GM23338 (cell line): ENCODE measurements at regions not wholly inside any gene's neighbourhood (a gene's known extent, or its start where the extent isn't known, plus 50 kb on each side); places are given as distances from the start of the nearest gene placed in this dataset.
"Not testable (repeated sequence)": the region's sequence is repeated elsewhere in the genome, so short reads cannot be mapped to it uniquely, and the experiment has no call there.

Experiments
- EZH2 ChIP-seq: fragments of 200-600 bp; sonication (generic); IDR thresholded peaks from one replicate; pipeline ENCODE4 v1.8.0; 2017; ENCODE audit warnings: antibody characterized with exemption, mild to moderate bottlenecking, low read depth; ENCODE audit not compliant: unreplicated experiment
- EZH2phosphoT487 ChIP-seq: fragments of 200-600 bp; sonication (generic); IDR thresholded peaks from one replicate; pipeline ENCODE4 v1.8.1; 2018; ENCODE audit warnings: antibody characterized with exemption; ENCODE audit not compliant: unreplicated experiment
- JUNB ChIP-seq: IDR thresholded peaks from one replicate; pipeline ENCODE4 v1.6.1; 2016; ENCODE audit warnings: antibody characterized with exemption; ENCODE audit not compliant: unreplicated experiment
- NANOG ChIP-seq: IDR thresholded peaks from 2 replicates; pipeline ENCODE4 v1.6.1; 2016; ENCODE audit warnings: antibody characterized with exemption, borderline replicate concordance
- POLR2AphosphoS5 ChIP-seq: IDR thresholded peaks from 2 replicates; pipeline ENCODE4 v1.6.1; 2016; ENCODE audit warnings: antibody characterized with exemption, low read depth
- ZNF331 ChIP-seq: fragments of 250-450 bp; sonication (Bioruptor Pico); IDR thresholded peaks from 2 replicates; pipeline ENCODE4 v1.5.0; 2020; ENCODE audit warnings: low read depth, mild to moderate bottlenecking, moderate library complexity
- TF ChIP-seq, protein P1 (sequence below), 2 experiments: fragments of 200-600 bp in 1 of 2; sonication (generic) in 1 of 2; conservative IDR thresholded peaks; 2 replicates each; pipeline versions ENCODE4 v1.5.1 to v1.6.1; 2016 to 2017; ENCODE audit warnings: antibody characterized with exemption in 2 of 2, low read depth in 2 of 2, mild to moderate bottlenecking in 2 of 2, moderate library complexity in 1 of 2
- TF ChIP-seq, protein P2 (sequence below): IDR thresholded peaks from one replicate; pipeline ENCODE4 v1.6.1; 2018; ENCODE audit warnings: antibody characterized with exemption; ENCODE audit not compliant: unreplicated experiment

DNA sequence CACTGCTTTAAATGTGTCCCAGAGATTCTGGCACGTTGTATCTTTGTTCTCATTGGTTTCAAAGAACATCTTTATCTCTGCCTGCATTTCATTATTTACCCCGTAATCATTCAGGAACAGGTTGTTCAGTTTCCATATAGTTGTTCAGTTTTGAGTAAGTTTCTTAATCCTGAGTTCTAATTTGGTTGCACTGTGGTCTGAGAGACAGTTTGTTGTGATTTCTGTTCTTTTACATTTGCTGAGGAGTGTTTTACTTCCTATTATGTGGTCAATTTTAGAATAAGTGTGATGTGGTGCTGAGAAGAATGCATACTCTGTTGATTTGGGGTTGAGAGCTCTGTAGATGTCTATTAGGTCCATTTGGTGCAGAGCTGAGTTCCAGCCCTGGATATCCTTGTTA is 148.1 kb downstream of the VSIG4 start:
- TF ChIP-seq, protein P1, sequence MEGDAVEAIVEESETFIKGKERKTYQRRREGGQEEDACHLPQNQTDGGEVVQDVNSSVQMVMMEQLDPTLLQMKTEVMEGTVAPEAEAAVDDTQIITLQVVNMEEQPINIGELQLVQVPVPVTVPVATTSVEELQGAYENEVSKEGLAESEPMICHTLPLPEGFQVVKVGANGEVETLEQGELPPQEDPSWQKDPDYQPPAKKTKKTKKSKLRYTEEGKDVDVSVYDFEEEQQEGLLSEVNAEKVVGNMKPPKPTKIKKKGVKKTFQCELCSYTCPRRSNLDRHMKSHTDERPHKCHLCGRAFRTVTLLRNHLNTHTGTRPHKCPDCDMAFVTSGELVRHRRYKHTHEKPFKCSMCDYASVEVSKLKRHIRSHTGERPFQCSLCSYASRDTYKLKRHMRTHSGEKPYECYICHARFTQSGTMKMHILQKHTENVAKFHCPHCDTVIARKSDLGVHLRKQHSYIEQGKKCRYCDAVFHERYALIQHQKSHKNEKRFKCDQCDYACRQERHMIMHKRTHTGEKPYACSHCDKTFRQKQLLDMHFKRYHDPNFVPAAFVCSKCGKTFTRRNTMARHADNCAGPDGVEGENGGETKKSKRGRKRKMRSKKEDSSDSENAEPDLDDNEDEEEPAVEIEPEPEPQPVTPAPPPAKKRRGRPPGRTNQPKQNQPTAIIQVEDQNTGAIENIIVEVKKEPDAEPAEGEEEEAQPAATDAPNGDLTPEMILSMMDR (conservative IDR thresholded peaks at IDR 0.05; ENCODE audit: low read depth in 2 of 2), result not testable (repeated sequence)
- TF ChIP-seq EZH2phosphoT487; ZNF331 (CRISPR knock-in tag); EZH2; NANOG; POLR2AphosphoS5; JUNB: not testable (repeated sequence)
- TF ChIP-seq, protein P2, sequence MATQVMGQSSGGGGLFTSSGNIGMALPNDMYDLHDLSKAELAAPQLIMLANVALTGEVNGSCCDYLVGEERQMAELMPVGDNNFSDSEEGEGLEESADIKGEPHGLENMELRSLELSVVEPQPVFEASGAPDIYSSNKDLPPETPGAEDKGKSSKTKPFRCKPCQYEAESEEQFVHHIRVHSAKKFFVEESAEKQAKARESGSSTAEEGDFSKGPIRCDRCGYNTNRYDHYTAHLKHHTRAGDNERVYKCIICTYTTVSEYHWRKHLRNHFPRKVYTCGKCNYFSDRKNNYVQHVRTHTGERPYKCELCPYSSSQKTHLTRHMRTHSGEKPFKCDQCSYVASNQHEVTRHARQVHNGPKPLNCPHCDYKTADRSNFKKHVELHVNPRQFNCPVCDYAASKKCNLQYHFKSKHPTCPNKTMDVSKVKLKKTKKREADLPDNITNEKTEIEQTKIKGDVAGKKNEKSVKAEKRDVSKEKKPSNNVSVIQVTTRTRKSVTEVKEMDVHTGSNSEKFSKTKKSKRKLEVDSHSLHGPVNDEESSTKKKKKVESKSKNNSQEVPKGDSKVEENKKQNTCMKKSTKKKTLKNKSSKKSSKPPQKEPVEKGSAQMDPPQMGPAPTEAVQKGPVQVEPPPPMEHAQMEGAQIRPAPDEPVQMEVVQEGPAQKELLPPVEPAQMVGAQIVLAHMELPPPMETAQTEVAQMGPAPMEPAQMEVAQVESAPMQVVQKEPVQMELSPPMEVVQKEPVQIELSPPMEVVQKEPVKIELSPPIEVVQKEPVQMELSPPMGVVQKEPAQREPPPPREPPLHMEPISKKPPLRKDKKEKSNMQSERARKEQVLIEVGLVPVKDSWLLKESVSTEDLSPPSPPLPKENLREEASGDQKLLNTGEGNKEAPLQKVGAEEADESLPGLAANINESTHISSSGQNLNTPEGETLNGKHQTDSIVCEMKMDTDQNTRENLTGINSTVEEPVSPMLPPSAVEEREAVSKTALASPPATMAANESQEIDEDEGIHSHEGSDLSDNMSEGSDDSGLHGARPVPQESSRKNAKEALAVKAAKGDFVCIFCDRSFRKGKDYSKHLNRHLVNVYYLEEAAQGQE, result not testable (repeated sequence)
